Kidney glomerular epithelial cell (primary cell): ENCODE measurements at regions not wholly inside any gene's neighbourhood (a gene's known extent, or its start where the extent isn't known, plus 50 kb on each side); places are given as distances from the start of the nearest gene placed in this dataset.
"Not testable (repeated sequence)": the region's sequence is repeated elsewhere in the genome, so short reads cannot be mapped to it uniquely, and the experiment has no call there.

ENCODE experiments used
- DNase-seq: peaks from one replicate; lab custom pipeline; 2025; lab: John Stamatoyannopoulos, UW

DNA sequence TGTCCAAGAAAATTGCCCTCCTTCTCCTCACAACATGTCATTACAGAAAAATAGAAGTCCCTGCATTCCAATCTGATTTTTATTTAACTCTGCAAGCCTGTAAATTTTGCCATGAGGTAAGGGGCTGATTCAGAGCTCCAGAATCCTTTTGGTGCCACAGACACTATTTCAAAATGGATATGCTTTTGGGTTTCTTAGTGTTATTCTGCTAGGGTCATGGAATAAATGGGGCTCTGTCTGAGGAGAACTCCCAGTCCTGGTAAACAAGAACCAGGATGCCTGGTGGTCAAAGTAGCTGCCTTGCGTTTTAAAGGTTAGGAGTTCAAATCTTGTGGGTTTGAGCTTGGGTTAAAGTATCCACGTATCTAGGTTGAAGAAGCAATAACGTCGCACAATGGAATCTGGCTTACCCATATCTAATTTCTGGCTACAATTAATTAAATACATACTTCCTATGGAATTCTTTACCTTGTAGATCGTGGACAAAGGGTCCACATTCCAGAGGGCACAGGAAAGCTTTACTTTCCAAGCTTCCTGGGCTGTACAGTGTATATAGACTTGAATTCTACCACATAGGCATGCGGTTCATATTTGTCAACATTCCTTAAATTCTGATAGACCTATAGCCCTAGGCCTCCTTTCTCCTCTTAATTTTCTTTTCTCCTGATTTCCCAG is 98.0 kb upstream of the CDC42BPA start:
- DNase-seq: no peak

DNA sequence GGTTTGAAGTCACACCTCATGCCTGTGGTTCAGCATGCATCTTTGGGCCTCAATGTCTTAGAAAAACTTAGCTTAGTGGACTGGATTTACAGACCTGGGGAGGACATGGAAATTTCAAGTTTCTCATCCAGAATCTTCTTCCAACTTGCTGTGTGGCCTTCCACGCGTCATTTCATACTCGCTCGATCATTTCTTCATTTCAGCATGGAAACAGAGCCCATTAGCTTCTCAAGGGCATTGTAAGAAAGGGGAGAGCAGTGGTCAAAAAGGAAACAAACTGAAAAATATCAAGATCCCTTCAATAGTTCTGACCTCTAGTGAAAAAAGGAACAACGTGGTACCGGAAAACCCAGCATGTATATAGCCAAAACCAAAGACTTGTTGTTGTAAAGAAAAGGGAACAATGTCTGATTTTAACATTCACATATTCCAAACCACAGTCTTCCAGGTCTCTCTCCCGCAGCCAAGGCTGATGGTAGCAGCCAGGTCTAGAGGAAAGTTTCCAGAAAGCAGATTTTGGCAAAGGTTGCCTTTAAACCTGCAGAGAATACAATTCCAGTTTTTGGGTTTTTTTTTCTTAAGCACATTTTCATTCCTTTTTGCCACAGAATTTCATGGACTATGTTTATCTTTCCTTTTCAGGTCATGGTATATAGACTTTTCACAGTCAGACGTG is 97.0 kb upstream of the CDC42BPA start:
- DNase-seq: no peak

DNA sequence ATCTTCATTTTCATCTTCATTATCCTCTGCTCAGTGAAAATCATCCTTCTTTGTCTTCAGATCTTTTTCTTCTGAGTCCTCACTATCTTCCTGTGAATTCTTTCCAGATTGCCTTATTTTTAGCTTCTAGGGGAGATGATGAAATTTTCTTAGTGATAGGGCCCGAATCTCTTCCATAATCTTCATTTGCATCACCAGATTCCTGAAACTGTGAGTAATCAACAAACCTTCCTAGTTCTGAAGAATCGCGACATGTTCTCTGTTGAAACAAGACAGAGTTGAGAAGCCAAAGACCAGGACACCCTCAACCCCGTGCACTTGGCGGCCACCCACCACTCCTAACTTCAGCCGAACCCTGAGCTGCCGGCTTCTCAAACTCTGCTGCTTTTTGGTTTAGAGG is 92.8 kb upstream of the CDC42BPA start:
- no peak for DNase-seq

DNA sequence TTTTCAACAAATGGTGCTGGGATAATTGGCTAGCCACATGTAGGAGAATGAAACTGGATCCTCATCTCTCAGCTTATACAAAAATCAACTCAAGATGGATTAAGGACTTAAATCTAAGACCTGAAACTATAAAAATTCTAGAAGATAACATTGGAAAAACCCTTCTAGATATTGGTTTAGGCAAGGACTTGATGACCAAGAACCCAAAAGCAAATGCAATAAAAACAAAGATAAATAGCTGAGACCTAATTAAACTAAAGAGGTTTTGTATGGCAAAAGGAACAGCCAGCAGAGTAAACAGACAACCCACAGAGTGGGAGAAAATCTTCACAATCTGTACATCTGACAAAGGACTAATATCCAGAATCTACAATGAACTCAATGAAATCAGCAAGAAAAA is 88.0 kb upstream of the CDC42BPA start:
- DNase-seq: not testable (repeated sequence)

DNA sequence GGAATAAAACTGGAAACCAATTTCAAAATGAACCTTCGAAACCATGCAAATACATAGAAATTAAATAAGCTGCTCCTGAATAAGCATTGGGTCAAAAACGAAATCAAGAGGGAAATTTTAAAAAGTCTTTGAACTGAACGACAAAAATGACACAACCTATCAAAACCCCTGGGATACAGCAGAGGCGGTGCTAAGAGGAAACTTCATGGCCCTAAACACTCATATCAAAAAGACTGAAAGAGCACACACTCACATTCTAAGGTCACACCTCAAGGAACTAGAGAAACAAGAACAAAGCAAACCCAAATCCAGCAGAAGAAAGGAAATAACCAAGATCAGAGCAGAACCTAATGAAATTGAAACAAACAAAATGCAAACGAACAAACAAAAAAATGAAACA is 85.2 kb upstream of the CDC42BPA start:
- no peak for DNase-seq

DNA sequence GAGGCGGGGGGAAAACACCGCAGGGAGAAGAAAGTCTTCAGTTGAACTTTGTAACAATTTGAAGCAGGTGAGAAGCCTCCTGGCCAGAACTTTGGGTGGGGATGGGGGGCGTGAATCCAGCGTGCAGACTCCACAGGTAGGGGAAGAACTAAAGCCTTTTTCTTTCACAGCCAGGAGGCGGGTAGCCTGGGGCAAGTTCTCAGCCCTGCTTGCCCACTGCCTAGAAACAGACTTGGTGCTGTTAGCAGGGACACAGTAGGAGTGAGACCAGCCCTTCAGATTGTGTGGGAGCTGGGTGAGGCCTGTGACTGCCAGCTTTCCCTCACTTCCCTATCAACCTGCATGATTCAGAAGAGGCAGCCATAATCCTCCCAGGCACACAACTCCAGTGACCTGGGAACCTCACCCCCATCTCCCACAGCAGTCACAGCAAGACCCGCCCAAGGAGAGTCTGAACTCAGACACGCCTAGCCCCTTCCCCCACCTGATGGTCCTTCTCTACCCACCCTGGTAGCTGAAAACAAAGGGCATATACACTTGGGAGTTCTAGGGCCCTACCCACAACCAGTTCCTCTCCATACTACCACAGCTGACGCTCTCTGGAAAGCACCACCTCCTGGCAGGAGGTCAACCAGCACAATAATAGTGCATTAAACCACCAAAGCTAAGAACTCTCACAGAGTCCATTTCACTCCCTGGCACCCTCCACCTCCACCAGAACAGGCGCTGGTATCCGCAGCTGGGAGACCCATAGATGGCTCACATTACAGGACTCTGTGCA is 83.5 kb upstream of the CDC42BPA start:
- DNase-seq: no peak

DNA sequence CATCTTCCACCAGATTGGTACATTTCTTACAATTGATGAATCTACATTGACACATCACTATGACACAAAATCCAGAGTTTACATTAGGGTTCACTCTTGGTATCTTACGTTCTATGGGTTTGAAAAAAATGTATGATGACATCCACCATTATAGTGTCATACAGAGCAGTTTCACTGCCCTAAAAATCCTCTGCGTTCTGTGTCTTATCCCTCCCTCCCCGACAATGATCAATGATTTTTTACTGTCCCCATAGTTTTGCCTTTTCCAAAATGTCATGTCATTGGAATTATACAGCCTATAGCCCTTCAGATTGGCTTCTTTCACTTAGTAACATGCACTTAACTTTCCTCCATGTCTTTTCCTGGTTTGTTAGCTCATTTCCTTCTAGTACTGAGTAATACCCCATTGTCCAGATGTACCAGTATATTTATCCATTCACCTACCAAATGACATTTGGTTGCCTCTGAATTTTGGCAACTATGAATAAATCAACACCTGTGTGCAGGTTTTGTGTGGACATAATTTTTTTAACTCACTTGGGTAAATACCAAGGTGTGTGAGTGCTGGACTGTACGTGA is 80.9 kb upstream of the CDC42BPA start:
- no peak for DNase-seq

DNA sequence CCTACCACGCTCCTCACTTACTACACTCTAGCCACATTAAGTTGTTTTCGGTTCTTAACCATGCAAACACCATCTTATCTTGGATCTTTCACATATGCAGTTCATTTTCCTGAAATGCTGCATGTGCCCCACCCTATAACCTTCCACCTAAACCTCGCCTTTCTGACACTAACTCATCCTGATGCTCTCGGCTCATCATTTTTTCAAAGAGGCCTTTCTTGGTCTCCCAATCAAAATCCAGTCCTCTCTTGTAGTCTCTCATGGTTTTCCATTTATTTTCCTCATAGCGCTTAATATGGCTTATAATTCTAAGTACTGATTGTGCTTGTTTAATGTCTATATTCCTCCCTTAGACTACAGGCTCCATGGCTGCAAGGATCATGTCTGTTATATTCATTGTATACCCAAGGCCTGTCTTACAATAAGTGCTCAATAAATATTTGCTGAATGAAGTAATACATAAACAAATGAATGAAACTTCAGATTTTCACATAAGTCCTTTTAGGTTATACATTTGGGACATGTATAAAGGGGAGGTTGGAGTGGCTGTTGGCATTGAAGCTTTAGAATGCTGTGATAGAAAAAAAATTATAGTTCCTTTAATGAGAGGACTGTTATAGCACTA is 79.2 kb upstream of the CDC42BPA start:
- no peak for DNase-seq

DNA sequence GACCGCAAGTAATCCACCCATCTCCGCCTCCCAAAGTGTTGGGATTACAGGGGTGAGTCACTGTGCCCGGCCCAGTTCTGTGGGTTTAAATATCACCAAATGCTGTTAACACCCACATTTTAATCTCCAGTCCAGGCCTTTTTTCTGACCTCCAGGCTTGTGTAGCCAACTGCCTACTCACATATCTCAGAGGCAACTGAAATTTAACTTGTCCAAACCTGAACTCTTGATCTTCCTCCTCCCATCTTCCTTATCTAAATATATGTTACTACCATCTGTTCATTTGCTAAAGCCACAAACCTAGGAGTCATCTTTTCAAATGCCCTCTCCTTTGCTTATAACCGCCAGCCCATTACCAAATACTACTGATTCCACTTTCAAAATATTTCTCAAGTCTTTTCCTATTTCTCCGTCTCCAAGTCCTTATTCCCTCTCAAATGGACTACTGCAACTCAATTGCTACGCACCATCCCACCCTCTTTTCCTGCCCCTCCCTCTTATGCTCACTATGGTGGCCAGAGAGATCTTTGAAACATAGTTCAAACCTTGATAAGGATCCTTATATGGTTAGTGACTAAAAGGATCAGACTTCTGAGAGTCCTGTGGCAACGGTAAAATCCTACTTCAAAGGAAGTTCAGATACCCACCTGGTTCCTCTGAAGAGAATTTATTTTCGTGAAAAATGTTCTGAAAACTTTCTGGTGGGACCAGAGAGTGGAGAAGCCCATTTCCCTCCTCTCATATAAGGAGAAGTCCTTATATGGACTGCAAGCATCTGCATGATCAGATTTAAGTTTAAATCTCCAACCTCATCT is 78.5 kb upstream of the CDC42BPA start:
- no peak for DNase-seq

DNA sequence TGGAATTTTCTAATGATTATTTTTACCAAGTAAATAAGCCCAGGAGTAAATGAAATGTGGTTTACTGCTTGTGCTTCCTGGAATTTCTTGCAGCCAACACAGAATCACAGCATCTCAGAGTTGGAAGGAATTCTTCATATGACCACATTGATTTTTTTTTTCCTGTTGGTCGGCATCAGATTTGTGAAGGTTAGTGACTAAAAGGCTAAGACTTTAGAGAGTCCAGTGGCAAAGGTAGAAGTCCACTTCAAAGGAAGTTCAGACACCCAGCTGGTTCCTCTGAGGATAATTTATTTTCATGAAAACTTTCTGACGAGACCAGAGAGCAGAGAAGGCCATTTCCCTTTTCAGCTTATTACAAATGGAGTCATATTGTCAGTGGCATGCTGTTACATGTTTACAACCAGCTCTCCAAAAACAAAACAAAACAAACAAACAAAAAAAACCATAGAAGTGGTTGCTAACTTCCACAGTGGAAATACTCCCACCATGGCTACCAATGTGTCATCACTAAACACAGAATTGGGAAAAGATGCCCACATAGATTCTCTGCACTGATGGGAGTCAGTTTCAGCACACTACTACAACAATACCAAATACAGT is 77.2 kb upstream of the CDC42BPA start:
- no peak for DNase-seq

DNA sequence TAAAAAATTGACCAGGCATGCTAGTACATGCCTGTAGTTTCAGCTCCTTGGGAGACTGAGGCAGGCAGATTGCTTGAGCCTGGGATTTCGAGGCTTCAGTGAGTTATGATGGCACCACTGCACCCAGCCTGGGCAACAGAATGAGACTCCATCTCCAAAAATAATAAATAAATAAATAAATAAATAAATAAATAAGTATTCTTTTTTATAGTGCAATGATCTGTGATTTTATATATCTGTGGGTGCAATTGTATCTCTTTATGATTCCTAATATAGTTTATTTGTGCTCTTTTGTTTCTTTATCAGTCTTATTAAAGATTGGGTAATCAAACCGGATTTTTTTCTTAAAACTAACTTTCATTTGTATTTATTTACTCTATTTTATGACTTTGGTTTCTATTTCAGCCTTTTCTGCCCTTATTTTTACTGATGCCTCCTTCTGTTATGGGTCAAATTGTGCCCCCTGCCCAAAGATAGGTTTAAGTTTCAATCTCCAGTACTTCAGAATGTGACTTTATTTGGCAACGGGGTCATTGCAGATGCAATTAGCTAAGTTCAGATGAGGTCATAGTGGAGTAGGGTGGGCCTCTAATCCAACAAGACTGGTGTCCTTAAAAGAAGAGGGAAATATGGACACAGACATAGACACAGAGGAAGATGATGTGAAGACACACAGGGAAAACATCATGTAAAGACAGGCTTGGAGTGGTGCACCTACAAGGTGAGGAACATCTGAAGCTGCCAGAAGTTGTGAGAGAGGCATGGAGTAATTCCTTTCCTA is 74.9 kb upstream of the CDC42BPA start:
- no peak for DNase-seq

DNA sequence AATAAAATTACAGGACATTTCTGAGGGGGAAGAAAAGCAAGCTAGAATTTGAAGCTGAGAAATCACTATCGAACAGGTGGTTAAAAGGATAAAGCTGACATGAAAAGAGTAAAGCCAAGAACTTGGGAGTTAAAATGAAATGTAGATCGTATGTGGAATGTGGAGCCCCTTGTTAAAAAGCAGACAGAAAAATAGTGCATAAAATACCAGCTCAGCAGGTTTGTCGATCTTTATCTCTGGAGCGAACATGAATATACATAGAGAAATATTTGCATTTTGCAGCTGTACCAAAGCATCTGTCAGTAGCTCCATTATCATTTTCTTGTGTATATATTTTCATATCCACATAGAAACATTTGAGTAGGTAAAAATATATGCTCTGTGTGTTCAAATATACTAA is 73.6 kb upstream of the CDC42BPA start:
- no peak for DNase-seq

DNA sequence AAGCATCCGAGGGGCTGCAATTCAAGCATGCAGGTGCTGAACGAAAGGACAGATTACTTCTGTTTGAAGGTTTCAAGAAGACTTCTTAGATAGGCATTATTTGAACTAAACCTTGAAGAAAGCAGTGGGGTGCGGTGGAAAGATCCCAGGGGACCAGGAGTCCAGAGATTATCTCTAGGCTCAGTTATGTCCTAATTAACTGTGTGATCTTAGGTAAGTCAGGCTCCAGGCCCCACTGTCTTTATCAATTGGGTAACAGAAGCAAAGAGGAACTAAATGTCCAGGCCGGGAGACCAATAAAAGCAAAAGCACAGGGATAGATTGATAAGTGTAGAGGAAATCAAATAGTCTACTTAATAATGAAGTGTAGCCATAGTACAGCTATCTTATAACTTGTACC is 72.9 kb upstream of the CDC42BPA start:
- DNase-seq: no peak

DNA sequence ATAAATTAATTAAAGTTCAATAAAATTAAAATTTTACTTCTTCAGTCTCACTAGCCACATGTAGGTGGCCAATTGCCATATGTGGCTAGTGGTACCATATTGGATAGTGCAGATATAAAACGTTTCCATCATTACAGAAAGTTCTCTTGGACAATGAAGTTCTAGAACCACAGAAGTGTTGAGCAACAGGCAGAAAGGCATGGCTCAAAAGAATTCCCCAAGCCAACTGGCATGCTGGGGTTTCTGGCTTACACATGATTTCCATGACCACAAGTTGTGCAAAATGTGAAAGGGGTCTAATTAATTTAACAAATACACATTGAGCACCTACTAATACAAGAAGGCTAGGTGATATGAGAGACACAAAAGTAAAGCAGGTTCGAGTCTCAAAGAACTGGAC is 72.2 kb upstream of the CDC42BPA start:
- DNase-seq: no peak

DNA sequence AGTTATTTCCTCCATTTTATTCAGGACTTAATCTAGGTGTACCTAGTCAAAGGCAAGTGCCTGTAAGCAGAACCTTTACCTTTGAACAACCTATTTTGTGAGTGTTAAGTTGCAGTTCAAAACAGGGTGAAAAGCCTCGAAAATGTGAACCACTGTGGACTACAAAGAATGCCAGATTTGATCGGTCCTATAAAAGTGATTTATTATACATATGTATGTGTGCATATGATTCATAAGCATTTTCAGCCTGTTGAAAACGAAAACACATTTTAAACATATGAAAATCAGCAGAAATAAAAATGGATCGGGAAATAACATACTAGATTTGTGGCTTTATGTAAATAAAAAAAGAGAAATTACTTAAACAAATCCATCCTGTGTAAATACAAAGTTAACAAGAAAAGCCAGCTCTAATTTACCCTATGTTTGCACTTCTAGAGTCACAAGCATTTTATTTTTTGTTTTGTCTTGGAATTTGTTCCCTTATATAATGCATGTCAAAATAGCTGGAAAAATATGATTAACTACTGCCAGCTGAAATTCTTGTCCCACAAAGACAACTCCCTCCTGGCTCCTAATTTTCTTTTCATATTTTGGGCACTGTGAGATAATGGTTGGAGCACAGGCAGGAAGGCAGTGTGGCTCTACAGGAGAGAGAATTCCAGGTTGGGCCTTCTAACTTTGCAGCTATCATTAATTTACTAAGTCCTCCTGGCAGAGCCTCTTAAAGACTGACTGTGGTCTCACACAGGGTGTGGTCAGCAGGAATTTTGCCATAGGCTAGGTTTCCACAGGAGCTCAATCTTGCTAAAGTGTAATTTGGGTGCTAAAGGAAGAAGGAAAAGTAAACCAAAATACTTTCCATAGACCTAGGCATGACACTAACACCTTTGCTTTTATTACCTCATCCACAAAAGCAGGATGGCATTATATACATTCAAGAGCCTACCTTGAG is 70.2 kb upstream of the CDC42BPA start:
- DNase-seq: no peak

DNA sequence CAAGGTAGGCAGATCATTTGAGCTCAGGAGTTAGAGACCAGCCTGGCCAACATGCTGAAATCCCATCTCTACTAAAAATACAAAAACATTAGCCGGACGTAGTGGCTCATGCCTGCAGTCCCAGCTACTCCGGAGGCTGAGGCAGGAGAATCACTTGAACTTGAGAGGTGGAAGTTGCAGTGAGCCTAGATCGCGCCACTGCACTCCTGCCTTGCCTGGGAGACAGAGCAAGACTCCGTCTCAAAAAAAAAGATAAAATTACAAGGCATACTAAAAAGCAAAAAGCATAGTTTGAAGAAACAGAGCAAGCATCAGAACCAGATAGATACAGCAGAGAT is 61.2 kb upstream of the CDC42BPA start:
- DNase-seq: no peak

DNA sequence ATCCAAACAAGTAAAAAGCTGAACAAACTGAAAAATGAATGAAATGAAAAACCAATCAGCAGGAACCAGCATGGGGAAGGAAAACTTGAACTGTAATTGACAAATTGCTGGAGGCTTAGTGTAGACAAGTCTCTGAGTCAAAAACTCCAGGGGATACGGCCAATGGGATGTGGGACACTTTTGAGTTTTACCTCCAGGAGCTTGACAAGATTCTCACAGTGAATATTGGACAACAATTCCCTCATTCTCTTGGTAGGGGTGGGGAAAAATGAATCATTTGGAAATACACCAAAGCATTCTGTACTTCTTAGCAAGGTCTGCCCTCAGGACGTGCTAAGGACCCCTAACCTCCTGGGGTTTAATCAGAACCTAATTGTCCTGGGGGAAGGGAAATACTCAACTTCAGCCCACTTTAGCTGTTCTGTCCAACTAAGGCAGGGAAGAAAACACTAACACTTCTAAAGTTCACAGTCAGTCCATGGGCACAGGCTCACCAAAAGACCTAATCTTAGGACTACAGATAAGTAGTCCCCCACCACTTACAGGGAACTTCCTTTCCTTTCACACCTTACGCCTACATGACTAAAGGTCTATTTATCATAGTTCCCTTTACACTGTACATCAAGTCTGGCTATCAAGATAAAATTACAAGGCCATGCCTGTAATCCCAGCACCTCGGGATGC is 60.7 kb upstream of the CDC42BPA start:
- DNase-seq: no peak

DNA sequence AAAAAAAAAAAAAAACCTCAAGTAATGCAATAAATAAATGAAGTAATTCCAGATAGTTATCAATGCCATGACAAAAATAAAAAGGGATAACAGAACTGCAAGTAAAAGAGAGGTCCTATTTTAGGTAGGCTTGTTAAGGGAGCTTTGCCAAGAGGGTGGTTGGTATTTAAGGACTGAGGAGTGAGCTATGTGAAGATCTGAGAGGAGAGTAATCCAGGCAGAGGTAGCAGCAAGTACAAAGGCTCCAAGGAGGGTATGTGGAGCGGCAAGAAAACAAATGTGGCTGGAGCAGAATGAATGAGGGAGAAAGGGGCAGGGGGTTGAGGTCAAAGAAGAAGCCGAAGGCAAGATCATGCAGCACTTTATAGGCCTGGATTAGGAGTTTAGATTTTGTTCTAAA is 59.9 kb upstream of the CDC42BPA start:
- DNase-seq: no peak

DNA sequence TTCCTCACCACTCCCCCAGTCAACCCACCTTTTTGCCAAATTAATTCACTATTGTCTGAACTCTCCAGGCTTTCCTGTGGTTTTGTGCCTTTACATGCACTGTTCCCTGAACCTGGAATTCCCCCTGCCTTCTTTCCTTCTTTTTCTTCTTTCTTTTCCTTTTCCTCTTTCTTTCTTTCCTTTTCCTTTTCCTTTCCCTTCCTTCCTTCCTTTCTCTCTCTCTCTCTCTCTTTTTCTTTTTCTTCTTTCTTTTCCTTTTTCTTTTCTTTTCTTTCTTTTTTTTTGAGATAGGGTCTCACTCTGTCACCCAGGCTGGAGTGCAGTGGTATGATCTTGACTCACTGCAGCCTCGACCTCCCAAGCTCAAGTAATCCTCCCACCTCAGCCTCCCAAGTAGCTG is 56.6 kb upstream of the CDC42BPA start:
- no peak for DNase-seq
